Tongue (tissue), 1 donor: ENCODE measurements at regions not wholly inside any gene's neighbourhood (a gene's known extent, or its start where the extent isn't known, plus 50 kb on each side); places are given as distances from the start of the nearest gene placed in this dataset.

Source experiments
- DNase-seq: peaks from one replicate; pipeline ENCODE4 v3.0.0-alpha.2; 2015

DNA sequence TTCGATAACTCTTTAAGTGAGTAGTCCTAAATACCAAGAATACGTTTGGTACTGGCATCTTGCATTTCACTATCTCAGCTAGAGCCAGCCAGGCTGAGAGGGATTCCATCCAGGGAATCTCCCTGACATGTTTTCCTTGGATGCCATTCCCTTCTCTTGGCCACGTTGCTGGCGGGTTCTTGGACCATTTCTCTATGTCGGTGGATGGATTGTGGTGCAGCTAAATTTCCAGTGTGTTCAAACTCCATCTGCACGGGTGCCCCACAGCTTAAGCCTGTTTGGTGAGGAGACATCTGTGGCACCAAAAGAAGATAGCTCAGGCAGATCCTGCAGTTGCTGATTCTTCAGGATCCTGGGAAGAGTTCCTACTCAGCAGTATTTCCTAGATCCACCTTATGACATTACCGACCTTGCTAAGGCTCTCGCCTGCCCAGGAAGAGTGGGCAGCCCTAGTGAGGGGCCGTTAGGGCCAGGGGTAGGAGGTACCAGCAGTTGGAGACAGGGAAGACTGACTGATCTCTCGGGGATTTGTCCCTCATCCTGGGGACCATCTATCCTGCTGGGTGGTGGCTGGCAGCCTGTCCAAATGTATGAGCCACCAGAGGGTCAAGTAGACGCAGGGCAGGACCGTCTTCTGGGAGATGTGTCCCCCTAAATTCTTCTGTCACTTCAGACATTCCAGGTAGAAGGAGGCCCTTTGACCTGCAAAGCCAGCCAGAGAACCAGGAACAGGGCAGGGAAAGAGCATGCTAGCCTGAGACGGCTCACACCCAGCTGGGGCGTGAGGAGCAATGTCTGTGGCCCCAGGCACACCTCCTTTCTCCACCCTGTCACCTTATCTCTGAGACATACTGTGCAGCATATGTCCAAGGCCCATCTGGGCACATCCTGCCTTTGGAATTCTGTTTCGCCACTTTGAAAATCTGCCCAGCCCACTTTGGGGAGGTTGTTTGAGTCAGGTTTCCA is 72.6 kb upstream of the CAPRIN2 start:
- DNase-seq: no peak

DNA sequence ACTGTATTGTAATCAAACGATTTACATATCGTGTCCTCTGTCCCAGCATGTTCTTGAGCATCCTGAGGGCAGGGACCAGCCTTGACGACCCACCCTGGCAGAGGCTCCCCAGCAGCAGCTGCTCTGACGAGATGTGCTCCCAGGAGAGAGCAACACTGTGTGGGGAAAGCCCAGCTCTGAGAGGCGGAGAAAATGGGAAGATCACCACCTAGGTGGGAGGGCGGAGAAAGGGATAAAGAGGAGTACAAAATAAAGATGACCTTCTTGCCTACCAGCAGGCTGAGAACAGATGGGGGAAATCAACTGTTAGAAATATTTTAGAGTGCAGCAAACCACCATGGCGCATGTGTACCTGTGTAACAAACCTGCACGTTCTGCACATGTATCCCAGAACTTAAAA is 71.5 kb upstream of the CAPRIN2 start:
- DNase-seq: no peak

DNA sequence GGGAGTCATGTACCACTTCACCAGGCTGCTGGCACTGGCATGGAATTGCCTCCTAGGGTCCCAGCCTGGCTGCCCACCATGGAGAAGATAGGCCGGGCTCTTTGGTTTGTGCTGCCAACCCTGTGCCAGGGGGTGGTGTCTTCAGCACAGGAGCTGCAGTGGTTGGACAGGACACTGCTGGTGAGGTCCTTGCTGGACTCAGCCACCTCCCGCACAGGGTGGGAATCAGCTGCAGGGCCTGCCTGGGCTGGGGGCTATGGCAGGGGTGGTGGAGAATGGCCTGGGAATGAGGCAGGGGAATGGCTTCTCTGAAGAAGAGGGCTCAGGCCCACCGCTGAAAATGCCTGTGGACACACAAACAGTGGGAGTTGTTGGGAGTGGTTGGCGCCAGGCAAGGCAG is 70.6 kb upstream of the CAPRIN2 start:
- no peak for DNase-seq

DNA sequence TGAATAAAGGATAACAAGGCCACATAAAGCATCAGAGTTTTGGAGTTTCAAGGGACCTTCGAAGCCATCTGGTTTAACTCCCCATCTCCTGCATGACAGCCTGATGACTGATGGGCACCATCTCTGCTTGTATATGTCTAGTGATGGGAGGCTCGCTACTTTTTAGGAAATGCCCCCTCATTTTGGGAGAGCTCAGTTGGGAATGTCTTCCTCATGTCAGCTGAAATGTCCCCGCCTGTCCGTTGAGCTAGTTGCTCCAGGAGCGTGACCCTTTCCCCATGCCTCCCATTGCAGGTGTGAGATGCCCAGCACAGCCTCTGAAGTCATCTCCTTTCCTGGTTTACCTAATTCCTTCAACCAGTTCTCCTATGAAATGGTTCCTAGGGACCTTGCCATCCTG is 69.6 kb upstream of the CAPRIN2 start:
- no peak for DNase-seq

DNA sequence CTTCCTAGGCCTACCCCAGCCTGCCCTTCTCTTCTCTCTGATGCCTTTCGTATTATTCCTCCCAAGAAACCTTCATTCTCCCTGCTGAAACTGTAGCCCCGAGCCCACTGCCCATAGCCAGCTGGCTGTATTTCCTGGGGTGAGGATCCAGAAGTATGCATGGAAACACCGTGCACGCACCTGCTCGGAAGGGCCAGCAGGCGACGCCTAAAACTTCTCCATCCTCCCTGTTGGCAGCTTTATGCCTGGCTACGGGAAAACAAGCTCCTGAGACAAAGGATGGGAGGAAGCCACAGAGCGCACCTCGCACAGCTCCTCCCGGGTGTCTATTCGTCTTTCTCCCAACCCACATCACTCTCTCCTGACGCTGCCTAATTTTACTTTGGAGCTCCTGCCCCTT is 69.0 kb upstream of the CAPRIN2 start:
- no peak for DNase-seq

DNA sequence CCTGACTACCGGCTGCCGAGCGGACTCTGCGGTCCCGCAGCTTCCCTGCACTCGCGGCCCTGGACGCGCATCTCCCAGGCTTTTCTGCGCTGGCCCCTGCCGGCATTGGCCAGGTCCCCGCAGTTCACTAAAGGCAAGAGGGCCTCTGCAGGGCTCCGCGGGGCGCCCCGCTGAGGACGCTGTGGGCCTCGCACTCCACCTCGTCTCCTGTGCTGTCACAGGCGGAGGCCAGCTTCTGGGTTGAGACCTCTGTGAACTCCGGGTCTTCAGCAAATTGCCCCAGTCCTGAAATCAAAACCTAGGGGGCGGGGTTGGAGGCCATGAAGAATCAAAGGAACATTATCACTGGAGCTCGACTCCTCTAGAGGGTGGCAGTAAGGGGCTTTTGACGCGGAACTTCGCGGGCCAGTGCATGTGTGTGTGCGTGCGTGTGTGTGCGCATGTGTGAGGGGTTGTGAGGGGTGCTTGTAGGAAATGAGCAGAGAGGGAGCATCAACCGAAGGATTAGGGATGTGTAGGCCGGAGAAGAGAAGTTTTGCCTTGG is 68.5 kb upstream of the CAPRIN2 start:
- peak; percentile 59 for DNase-seq

DNA sequence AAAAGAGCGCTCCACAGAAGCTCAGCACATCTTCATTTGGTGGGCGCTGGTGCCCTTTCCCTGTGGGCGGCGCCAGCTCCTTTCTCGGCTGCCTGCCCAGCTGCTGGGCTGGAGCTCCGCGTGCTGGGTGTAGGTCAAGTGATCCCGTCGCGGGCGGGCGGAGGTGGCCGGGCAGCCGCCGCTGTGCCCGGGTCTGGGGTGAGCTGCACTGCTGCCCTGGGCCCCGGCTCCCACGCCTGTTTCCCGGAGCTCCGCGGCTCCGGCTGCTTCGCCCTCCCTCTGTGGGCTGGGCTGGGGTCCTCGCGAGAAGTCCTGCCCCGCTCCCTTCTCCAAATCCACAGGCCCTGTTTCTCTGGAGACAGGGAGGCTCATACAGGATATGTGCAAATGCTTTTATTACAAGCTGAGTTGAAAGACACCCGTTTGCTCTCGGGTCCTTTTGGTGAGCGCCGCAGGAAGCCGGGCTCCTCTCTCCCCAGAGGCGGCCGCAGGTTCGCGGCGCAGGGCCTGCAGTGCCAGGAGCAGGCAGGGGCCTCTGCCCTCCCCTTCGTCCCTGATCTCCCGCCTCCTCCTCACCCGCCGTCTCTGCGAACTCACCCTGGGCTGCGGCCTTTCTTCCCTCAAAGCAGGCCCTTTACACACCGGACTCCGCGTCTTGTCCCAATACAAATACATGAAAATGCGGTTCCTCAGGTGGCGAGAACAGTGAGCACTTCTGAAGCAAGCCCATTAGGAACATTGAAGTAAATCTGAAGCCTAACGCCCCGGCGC is 67.8 kb upstream of the CAPRIN2 start:
- peak; percentile 81 for DNase-seq

DNA sequence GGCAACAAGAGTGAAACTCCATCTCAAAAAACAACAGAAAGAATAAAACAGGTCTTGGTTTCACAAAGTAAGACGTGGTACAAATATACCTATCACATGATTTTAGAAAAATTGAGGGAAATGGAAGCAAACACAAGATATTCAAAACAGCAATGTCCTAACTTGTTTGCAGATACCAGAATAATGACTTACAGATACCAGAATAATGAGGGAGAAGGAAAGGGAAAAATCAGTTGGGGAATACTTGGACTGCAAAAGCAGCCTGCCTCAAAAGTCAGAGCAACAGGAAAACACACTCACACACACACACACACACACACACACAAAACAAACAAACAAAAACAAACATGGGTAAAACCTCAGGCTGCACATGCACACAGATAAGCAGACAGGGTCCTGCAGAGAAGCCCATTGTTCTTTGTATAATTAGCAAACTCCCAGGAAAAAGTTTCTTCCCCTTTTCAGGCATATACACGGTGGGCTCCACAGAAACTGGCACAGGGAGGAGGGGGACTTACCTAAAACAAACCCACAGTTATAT is 65.7 kb upstream of the CAPRIN2 start:
- no peak for DNase-seq

DNA sequence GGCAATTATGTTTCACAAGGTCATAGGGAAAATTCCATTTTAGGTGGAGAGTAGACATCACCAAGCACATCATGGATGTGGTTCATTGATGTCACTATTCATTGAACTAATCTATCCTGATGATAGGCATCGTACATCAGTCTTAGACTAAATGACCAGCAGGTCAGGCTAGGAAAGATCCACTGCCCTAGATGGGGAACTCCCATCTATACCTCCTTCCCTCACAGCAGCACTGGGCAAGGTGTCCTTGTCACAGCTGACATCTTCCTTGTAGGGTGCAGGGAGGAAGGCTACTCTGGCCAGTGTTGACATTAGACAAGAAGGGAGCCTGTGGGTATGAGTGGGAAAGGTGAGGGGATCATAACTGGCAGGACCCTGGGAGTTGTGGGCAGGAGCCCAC is 63.8 kb upstream of the CAPRIN2 start:
- no peak for DNase-seq

DNA sequence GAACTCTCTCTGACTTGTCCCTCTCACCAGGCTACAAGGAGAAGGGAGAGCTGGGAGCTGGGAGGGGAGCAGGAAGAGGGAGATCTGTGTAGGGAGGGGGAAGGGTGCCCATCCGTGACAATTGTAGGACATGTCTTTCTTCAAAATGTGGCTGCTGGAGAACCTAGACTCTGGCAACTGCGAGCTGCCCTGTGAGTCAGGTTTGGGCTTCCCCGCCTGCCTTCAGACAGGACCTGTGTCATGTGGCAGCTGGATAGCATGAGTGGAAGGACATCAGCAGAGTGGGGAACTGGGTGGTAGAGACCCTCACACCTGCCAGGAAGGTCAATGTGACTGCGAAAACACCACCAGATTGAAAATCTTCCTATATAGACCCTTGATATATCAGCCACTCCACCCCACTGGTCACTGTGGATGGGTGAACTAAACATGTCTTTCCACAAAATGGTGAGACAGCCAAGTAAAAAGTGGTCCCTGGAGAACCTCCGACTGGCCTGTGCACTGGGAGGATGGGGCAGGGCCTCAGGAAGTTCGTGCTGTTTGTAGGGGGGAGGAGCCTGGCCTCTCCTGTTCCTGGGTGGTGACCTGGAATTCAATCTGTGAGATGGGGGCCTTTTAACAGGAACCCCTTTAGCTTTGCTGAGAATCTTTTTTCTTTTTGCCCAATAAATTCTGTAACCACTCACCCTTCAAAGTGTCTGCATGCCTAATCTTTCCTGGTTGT is 62.2 kb upstream of the CAPRIN2 start:
- DNase-seq: no peak

DNA sequence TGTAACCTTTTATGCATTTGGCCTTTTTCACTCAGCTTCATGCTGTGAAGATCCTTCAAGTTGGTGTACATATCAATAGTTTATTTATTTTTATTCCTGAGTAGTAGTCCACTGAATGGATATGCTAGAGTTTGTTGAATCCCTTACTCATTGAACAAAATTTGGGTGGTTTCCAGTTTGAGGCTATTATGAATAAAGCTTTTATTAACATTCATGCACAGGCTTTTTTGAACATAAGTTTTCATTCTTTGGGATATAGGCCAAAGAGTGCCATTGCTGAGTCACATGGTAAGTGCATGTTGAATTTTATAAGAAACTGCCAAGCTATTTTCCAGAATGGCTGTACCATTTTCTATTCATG is 59.5 kb upstream of the CAPRIN2 start:
- DNase-seq: no peak

DNA sequence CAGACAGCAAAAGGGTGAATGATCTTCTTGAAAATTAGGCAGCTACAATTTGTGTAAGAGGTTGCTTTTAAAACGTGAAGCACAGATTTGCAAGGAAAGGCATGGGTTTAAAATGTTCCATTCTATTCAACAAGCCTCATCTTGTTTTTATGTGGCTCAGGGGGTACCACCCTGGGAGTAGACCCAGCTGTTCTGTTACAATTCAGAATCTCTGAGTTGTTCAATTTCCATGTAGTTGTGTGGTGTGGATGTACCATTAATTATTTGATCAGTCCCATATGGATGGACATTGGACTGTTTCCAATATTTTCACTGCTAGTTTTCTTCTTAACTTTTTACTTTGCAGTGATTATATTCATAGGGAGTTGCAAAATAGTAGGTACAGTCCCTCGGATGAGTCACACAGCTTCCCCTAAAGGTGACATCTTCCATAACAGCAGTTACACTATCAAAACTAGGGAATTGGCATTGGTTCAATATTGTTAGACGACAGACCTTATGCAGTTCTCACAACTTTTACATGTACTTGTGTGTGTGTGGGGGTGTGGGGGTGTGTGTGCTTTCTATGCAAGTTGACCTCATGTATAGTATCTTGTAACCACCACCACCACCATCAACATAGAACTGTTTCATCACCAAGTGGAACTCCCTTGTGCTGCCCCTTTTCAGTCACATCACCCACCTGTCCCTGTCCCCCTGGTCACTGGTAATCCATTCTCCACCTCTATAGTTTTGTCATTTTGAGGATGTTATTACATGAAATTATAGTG is 59.0 kb upstream of the CAPRIN2 start:
- no peak for DNase-seq

DNA sequence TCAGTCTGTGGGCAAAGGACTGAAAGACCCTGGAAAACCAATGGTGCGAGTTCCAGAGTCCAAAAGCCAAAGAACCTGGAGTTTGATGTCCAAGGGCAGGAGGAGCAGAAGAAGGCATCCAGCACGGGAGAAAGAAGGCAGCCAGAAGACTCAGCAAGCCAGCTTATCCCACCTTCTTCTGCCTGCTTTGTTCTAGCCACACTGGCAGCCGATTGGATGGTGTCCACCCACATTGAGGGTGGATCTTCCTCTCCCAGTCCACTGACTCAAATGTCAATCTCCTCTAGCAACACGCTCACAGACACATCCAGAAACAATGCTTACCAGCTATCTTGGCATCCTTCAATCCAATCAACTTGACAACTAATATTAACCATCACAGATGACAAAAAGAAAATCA is 57.2 kb upstream of the CAPRIN2 start:
- DNase-seq: no peak

DNA sequence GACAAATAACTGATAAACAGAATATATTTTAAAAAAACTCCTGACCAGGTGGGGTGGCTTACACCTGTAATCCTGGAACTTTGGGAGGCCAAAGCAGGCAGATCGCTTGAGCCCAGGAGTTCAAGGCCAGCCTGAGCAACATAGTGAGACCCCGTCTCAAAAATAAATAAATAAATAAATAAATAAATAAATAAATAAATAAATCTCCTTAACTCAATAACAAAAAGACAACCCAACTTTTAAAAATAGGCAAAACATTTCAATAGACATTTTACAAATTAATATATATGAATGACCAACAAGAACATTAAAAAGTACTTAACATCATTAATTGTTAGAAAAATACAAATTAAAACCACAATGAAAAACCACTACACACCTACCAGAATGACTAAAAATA is 56.2 kb upstream of the CAPRIN2 start:
- no peak for DNase-seq

DNA sequence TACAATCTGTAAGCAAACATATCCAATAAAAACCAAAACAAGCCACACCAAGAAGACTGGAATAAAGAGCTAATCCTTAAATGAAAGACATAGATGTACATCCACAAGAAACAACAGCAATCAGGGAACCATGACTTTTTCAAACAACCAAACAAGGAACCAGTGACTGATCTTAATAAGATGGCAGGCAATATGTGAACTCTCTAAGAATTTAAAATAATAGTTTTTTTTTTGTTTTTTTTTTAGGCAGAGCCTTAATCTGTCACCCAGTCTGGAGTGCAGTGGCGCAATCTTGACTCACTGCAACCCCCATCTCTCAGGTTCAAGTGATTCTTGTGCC is 52.9 kb upstream of the CAPRIN2 start:
- DNase-seq: no peak

DNA sequence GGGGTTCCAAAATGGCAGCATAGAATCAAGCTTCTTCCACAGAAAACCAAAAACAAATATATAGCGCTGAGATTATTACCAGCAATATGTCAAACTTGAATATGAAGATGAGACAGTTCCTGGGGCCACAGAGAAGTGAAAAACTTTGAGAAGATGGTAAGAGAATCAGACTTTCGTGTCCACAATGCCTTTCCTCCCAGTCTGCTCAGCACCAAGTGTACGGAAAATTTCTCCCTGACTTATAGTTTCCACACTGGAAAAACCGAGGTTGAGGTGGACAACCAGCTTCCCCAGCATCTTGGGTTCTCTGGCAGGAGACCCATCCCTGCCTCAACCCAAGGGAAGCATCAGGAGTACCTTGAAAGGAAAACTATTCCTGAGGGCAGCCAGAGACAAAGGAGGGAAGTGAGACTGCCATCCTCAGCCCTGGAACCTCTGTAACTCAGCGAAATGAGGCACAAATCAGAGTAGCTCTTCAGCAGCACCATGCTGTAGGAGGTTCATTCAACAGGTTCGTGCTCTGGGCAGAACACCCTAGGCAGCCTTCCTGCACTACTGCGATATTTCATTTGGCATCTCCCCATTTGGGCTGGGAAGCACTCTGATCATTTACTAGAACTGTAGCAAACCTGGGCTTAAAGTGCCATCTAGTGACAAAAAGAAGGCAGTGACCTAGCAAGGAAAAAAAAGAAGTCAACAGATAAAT is 52.4 kb upstream of the CAPRIN2 start:
- peak; percentile 79 for DNase-seq

DNA sequence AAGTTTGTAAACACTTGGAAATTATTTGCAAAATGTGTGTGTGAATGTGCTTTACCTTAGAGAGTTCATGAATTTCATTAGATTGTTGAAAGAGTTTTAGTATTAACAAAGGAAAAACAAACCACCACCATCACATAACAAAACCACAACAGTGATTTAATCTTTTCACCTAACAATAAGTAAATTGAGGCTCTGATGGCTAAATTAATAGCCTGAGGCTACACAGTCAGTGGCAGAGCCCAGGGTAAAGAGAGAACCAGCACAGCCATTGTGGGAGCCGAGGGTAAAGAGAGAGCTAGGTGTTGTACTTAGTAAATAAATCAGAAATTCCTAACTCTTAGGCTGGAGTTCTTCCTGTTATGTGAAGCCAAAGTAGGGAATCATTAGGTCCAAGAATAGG is 51.2 kb upstream of the CAPRIN2 start:
- DNase-seq: no peak
